ENCODE measurements at regions not wholly inside any gene's neighbourhood (a gene's known extent, or its start where the extent isn't known, plus 50 kb on each side); places are given as distances from the start of the nearest gene placed in this dataset.

- intact Hi-C loops (cut with DNase I): loop anchor here in 1 of 2 donors (10.0 kb wide), 1 partner anchor 57 kb away; the partner anchor contains the start of gene IGSF11
- no peak for DNase-seq
Observed at GRCh38 chr3:119091936-119092677, 53.9 kb upstream of the TEX55 start.

DNA sequence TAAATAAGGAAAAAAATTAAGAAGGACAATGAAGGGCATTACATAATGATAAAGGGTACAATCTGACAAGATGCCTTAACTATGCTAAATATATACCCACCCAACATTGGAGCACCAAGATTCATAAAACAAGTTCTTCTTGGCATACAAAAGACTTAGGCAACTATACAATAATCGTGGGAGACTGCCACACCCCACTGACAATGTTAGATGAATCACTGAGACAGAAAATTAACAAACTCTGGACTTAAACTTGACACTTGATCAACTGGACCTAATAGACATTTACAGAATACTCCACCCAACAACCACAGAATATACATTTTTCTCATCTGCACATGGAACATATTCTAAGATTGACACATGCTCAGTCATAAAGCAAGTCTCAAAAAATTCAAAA, 53.2 kb upstream of the IGSF11 start:
- ATAC-seq (no peak), DNase-seq (no peak)
- intact Hi-C loops (cut with DNase I): no loop called here

More at GRCh38 chr3:119091936-119092677, 53.9 kb upstream of the TEX55 start:
- ATAC-seq: no peak

GRCh38 chr3:119085070-119085439, 50.4 kb upstream of the IGSF11 start:
- ATAC-seq: no peak
- intact Hi-C loops (cut with DNase I): no loop called here

DNA sequence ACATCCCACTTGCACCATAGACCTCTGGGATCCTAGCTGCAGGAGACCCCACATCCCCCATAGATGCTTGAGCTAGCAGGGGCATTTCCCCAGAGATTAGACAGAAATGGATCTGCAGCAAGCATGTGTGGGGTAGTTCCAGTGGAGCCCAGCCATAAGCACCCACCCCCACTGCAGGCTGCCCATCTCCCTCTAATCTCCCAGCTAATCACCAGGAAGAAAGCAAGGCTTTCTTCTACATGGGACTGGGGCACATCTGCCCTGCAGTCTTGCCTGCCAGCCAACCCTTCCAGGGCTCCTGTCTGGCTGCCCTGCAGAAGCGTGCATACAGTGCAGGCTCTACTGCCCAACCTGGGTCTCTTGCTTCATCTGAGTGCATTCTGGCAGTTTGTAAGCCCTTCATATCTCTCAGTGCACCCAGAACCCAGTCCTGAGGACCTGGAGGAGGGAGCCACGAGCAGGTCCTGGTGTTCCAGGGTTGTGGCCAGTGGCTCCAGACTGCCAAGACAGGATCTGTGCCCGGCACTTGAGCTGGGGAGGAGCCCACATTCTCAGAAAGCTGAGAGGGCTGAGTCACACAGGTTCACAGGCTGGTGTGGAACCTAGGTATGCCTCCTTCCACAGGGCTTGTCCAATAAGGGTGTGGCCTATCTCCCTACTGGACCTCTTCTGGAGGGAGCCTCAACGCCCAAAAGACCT, 49.9 kb upstream of the IGSF11 start:
- ATAC-seq (peak in 1 of 2 donors; percentile 58), DNase-seq (no peak)
- intact Hi-C loops (cut with DNase I): no loop called here

More at GRCh38 chr3:119085070-119085439, 50.4 kb upstream of the IGSF11 start:
- no peak for DNase-seq
